Activated CD4-positive, CD25-positive, alpha-beta regulatory T cell treated with anti-CD3 and anti-CD28 coated beads, Interleukin-2, amount 50 U/mL, for 24 hours (primary cell): ENCODE measurements at regions not wholly inside any gene's neighbourhood (a gene's known extent, or its start where the extent isn't known, plus 50 kb on each side); places are given as distances from the start of the nearest gene placed in this dataset.
"Not testable (repeated sequence)": the region's sequence is repeated elsewhere in the genome, so short reads cannot be mapped to it uniquely, and the experiment has no call there.

Experiments used
- ATAC-seq, 2 donors: fragments of 150-1000 bp; cut with Tn5 transposase; one replicate each; pipeline ENCODE4 v1.10.0; 2021; ENCODE audit warnings: mild to moderate bottlenecking in 1 of 2, moderate library complexity in 1 of 2

DNA sequence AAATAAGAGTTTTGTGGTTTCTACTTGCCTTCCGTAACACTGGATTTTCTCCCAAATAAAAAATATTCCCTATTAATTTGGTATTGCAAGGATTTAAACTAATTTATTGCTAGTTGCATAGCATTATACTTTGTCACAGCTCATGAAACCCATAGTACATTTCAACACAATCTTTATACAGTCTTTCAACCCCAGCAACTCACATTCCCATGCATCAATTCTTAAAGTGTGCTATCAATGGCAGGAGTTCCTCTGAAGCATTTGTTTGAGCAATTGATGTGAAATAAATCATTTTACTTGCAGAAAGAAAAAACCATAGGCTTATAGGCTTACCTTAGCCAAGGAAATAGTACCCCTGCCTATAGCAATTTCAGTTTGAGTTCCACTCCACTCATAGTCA, 251.9 kb downstream of the PAPSS1 start:
- no peak for ATAC-seq

DNA sequence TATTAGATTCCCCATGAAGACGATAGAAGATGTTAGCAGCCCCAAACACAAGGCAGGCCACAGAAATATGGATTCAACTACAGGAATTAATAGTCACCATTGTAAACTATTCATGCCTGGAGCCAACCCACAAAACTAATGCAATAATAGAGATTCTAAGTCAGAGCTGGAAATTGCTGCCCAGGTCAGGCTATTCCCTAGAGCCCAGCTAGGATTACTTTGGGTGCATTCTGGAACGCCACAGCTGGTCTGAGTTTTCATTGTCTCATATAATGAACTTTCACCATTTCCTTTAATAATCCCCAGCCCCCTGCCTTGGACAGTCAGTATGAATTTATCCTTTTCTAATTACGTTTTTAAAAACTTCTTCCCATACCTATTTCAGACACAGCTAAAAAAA, 252.6 kb downstream of the PAPSS1 start:
- no peak for ATAC-seq

- ATAC-seq: no peak
Observed at GRCh38 chr4:107458194-107458593, 261.8 kb downstream of the PAPSS1 start.

- no peak for ATAC-seq
Observed at GRCh38 chr4:107453987-107454386, 266.0 kb downstream of the PAPSS1 start.

GRCh38 chr4:107452717-107453630, 267.1 kb downstream of the PAPSS1 start:
- ATAC-seq: no peak

DNA sequence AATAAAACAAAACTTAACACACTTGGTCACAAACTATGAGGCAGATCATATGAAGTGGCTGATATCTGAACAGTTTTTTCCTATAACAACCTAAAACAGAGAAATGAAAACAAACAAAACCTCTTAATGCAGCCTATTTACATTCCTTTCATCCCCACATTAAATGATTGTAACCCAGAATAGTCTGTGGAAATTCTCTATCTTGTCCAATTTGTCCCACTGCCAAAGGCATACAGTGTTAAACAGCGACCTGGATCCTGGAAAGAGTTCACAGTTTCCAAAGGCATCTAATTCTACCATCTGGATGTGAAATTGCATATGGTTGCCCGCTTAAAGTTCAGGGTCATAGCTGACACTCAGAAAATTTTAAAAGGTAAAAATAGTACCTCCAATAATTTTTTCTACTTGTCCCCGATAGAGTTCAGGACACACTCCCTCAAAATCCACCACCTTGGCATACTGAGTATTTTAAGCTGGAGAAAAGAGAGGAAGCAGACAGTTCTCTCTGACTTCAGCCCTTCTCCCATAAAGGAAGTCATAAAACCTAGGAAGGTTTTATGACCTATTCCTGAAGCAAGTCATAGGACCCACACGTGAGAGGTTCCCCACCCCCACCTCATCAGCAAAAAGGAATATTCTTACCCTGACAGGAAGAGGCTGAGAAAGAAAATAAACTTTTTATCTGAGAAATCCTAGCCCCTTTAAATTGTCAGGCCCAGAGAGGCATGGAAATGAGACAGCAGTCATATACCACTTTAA, 270.2 kb downstream of the PAPSS1 start:
- no peak for ATAC-seq

- no peak for ATAC-seq
Observed at GRCh38 chr4:107442538-107443111, 277.4 kb downstream of the PAPSS1 start.

GRCh38 chr4:107439401-107439800, 280.6 kb downstream of the PAPSS1 start:
- no peak for ATAC-seq

GRCh38 chr4:107436471-107436870, 283.6 kb downstream of the PAPSS1 start:
- not testable (repeated sequence) for ATAC-seq

- no peak for ATAC-seq
Observed at GRCh38 chr4:107432451-107432850, 287.6 kb downstream of the PAPSS1 start.

DNA sequence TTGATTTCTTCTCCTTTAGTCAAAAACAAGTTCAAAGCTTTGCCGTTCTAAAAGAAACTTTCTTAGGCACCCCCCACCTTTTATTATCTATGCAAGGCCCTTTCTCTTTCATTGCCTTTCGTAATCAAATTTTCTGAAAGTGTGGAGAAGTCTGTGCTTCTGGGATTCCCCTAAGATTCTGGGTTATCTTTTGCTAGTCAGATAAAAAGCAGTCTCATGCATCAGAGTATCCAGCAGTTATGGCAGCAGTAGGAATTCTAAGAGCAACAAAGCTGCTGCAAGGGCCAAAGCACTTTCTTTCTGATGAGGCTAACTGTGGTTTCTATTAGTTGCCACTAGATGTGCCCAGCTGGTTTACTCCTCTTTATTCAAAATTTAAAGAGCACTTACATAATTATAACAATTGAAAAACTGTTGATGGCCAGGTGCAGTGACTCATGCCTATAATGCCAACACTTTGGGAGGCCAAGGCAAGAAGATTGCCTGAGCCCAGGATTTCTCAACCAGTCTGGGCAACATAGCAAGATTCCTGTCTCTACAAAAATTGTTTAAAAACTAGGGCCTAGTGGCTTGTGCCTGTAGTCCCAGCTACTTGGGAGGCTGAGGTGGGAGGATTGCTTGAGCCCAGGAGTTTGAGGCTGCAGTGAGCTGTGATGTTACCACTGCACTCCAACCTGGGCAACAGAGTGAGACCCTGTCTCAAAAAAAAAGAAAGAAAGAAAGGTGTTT, 296.2 kb downstream of the PAPSS1 start:
- ATAC-seq: no peak

- peak; percentile 20 to 28 for ATAC-seq
Observed at GRCh38 chr4:107419536-107419935, 300.5 kb downstream of the PAPSS1 start.

- ATAC-seq: no peak
Observed at GRCh38 chr4:107419052-107419451, 301.0 kb downstream of the PAPSS1 start.

GRCh38 chr4:107415490-107415889, 304.5 kb downstream of the PAPSS1 start:
- ATAC-seq: not testable (repeated sequence)

DNA sequence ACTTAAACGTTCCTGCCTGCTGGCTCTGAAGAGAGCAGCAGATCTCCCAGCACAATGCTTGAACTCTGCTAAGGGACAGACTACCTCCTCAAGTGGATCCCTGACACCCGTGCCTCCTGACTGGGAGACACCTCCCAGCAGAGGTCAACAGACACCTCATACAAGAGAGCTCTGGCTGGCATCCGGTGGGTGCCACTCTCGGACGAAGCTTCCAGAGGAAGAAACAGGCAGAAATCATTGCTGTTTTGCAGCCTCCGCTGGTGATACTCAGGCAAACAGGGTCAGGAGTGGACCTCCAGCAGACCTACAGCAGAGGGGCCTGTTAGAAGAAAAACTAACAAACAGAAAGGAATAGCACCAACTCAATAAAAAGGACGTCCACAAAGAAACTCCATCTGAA, 310.2 kb downstream of the PAPSS1 start:
- not testable (repeated sequence) for ATAC-seq

DNA sequence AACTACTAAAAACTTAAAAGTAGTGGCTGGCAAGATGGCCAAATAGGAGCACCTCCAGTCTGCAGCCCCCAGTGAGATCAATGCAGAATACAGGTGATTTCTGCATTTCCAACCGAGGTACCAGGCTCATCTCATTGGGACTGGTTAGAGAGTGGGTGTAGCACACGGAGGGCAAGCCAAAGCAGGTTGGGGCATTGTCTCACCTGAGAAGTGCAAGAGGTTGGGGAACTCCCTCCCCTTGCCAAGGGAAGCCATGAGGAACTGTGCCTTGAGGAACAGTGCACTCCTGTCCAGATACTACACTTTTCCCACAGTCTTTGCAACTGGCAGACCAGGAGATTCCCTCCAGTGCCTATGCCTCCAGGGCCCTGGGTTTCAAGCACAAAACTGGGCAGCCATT, 311.1 kb downstream of the PAPSS1 start:
- no peak for ATAC-seq

- ATAC-seq: no peak
Observed at GRCh38 chr4:107404591-107405300, 315.3 kb downstream of the PAPSS1 start.

GRCh38 chr4:107402291-107402690, 317.7 kb downstream of the PAPSS1 start:
- ATAC-seq: no peak

DNA sequence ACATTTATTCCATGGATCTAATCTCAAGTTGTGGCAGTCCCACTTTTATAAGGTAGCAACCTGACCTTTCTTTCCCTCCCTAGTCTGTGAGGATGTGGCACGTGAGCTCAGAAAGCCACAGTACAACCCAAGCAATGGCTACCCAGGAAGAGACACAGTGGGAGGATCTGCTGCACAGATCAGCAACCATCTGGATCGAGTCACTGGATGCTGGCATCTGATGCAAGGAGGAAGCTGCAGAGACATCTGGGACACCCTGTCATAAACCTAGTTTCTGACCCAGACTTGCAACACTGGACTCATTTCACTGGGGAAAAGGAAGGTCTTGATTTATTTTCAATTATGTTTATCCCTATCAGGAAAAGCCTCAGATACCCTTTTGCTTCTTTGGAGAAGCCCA, 327.1 kb downstream of the PAPSS1 start:
- no peak for ATAC-seq

DNA sequence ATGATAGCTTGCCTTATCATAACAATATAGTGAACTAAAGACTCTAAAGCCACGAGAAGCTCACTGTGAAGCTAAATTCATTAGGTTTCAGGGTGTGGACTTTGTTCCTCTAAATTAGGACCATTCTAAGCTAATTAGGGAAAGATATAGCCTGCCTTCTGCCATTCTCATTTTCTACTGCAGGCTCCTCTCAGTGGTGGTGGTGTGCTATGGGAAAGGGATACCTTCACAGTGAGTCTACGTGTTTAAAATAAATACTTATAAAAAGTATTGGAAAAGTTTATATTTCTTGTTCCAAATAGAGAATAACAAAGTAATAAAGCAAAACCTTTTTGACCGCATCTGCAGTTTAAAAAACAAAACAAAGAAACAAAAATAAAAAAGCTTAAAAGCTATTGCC, 327.7 kb downstream of the PAPSS1 start:
- ATAC-seq: no peak

DNA sequence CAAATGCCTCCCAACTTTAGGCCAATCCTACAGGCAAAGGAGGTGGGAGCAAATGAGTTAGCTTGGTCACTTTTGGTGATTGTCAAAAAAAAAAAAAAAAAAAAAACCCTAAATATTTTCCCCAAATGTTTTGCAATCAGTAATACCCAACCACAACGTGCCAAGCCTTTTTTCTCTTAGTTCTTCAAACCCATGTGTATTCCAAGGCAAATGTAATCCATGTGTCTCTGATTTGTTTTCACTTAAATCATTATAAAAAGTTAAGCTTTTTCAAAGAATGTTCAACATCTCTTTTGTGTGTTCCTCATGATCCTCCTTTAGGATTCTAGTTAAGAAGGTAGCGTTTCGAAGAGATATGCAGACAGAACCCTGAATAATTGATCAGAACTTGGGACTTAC, 328.4 kb downstream of the PAPSS1 start:
- ATAC-seq: no peak

- no peak for ATAC-seq
Observed at GRCh38 chr4:107391009-107391629, 328.9 kb downstream of the PAPSS1 start.
